ENCODE measurements at regions not wholly inside any gene's neighbourhood (a gene's known extent, or its start where the extent isn't known, plus 50 kb on each side); places are given as distances from the start of the nearest gene placed in this dataset.

- Histone ChIP-seq H3K4me3 (ENCODE audit: low read depth, low read length) (no peak overlapping the region), H3K9me3 (ENCODE audit: control insufficient read depth, insufficient read depth, low read length) (no peaks in the 10 kb centered on the region), H3K4me1 (ENCODE audit: control insufficient read depth, insufficient read depth, low read length) (no peaks in the 10 kb centered on the region), H3K36me3 (ENCODE audit: control insufficient read depth, insufficient read depth, low read length) (no peaks in the 10 kb centered on the region), H3K27ac (ENCODE audit: low read depth, low read length) (no peak overlapping the region), H3K27me3 (ENCODE audit: control insufficient read depth, insufficient read depth, low read length) (no peaks in the 10 kb centered on the region)
- no CpG with 5 or more reads among the region's 1 CpG for WGBS (ENCODE audit: insufficient coverage)
- no peak for DNase-seq (ENCODE audit: low read depth in 4 of 6, low spot score in 6 of 6)
These were observed 178.4 kb downstream of the MTX2 start for GRCh38 chr2:176447616-176448015.

- H3K9me3 ChIP-seq (ENCODE audit: control insufficient read depth, insufficient read depth, low read length): no peaks in the 10 kb centered on the region
- no peak overlapping the region for H3K27ac ChIP-seq (ENCODE audit: low read depth, low read length)
- no peak overlapping the region for H3K4me3 ChIP-seq (ENCODE audit: low read depth, low read length)
- H3K36me3 ChIP-seq (ENCODE audit: control insufficient read depth, insufficient read depth, low read length): no peaks in the 10 kb centered on the region
- no peaks in the 10 kb centered on the region for H3K4me1 ChIP-seq (ENCODE audit: control insufficient read depth, insufficient read depth, low read length)
- 20% methylated on average over 1 of the region's 3 CpGs for WGBS (ENCODE audit: insufficient coverage)
- no peaks in the 10 kb centered on the region for H3K27me3 ChIP-seq (ENCODE audit: control insufficient read depth, insufficient read depth, low read length)
- DNase-seq (ENCODE audit: low read depth in 4 of 6, low spot score in 6 of 6): no peak
These were observed 180.6 kb downstream of the MTX2 start for GRCh38 chr2:176449852-176450251.

GRCh38 chr2:176453784-176454183 lies 184.5 kb downstream of the MTX2 start:
- Histone ChIP-seq H3K27ac (ENCODE audit: low read depth, low read length) (no peak overlapping the region), H3K27me3 (ENCODE audit: control insufficient read depth, insufficient read depth, low read length) (no peaks in the 10 kb centered on the region), H3K36me3 (ENCODE audit: control insufficient read depth, insufficient read depth, low read length) (no peaks in the 10 kb centered on the region), H3K9me3 (ENCODE audit: control insufficient read depth, insufficient read depth, low read length) (no peaks in the 10 kb centered on the region), H3K4me1 (ENCODE audit: control insufficient read depth, insufficient read depth, low read length) (peaks cover 6% of the 10 kb centered on the region), H3K4me3 (ENCODE audit: low read depth, low read length) (no peak overlapping the region)
- no CpG with 5 or more reads among the region's 2 CpGs for WGBS (ENCODE audit: insufficient coverage)
- DNase-seq (ENCODE audit: low read depth in 4 of 6, low spot score in 6 of 6): no peak

GRCh38 chr2:176454893-176455815 lies 185.9 kb downstream of the MTX2 start:
- H3K4me3 ChIP-seq (ENCODE audit: low read depth, low read length): no peak overlapping the region
- H3K4me1 ChIP-seq (ENCODE audit: control insufficient read depth, insufficient read depth, low read length): peaks cover 6% of the 10 kb centered on the region
- DNase-seq (ENCODE audit: low read depth in 4 of 6, low spot score in 6 of 6): peak; percentile 62 to 96 (median 82)
- H3K9me3 ChIP-seq (ENCODE audit: control insufficient read depth, insufficient read depth, low read length): no peaks in the 10 kb centered on the region
- no peaks in the 10 kb centered on the region for H3K36me3 ChIP-seq (ENCODE audit: control insufficient read depth, insufficient read depth, low read length)
- WGBS (ENCODE audit: insufficient coverage): 3% methylated on average over 4 of the region's 11 CpGs
- H3K27ac ChIP-seq (ENCODE audit: low read depth, low read length): no peak overlapping the region
- no peaks in the 10 kb centered on the region for H3K27me3 ChIP-seq (ENCODE audit: control insufficient read depth, insufficient read depth, low read length)

- Histone ChIP-seq H3K4me3 (ENCODE audit: low read depth, low read length) (no peak overlapping the region), H3K27ac (ENCODE audit: low read depth, low read length) (no peak overlapping the region), H3K27me3 (ENCODE audit: control insufficient read depth, insufficient read depth, low read length) (no peaks in the 10 kb centered on the region), H3K9me3 (ENCODE audit: control insufficient read depth, insufficient read depth, low read length) (no peaks in the 10 kb centered on the region), H3K36me3 (ENCODE audit: control insufficient read depth, insufficient read depth, low read length) (no peaks in the 10 kb centered on the region), H3K4me1 (ENCODE audit: control insufficient read depth, insufficient read depth, low read length) (peaks cover 6% of the 10 kb centered on the region)
- peak in 2 of 6 donors; percentile 65 to 90 for DNase-seq (ENCODE audit: low read depth in 4 of 6, low spot score in 6 of 6)
- no CpG with 5 or more reads among the region's 3 CpGs for WGBS (ENCODE audit: insufficient coverage)
These were observed 186.6 kb downstream of the MTX2 start for GRCh38 chr2:176455816-176456291.

- no peaks in the 10 kb centered on the region for H3K27me3 ChIP-seq (ENCODE audit: control insufficient read depth, insufficient read depth, low read length)
- H3K4me1 ChIP-seq (ENCODE audit: control insufficient read depth, insufficient read depth, low read length): peaks cover 6% of the 10 kb centered on the region
- no CpG with 5 or more reads among the region's 1 CpG for WGBS (ENCODE audit: insufficient coverage)
- H3K4me3 ChIP-seq (ENCODE audit: low read depth, low read length): no peak overlapping the region
- H3K9me3 ChIP-seq (ENCODE audit: control insufficient read depth, insufficient read depth, low read length): no peaks in the 10 kb centered on the region
- DNase-seq (ENCODE audit: low read depth in 4 of 6, low spot score in 6 of 6): no peak
- H3K27ac ChIP-seq (ENCODE audit: low read depth, low read length): no peak overlapping the region
- no peaks in the 10 kb centered on the region for H3K36me3 ChIP-seq (ENCODE audit: control insufficient read depth, insufficient read depth, low read length)
These were observed 188.2 kb downstream of the MTX2 start for GRCh38 chr2:176457481-176457880.

- no peak for DNase-seq (ENCODE audit: low read depth in 4 of 6, low spot score in 6 of 6)
- no peak overlapping the region for H3K27ac ChIP-seq (ENCODE audit: low read depth, low read length)
- H3K27me3 ChIP-seq (ENCODE audit: control insufficient read depth, insufficient read depth, low read length): no peaks in the 10 kb centered on the region
- no CpG with 5 or more reads among the region's 5 CpGs for WGBS (ENCODE audit: insufficient coverage)
- no peaks in the 10 kb centered on the region for H3K36me3 ChIP-seq (ENCODE audit: control insufficient read depth, insufficient read depth, low read length)
- H3K4me1 ChIP-seq (ENCODE audit: control insufficient read depth, insufficient read depth, low read length): no peaks in the 10 kb centered on the region
- no peaks in the 10 kb centered on the region for H3K9me3 ChIP-seq (ENCODE audit: control insufficient read depth, insufficient read depth, low read length)
- no peak overlapping the region for H3K4me3 ChIP-seq (ENCODE audit: low read depth, low read length)
These were observed 192.0 kb downstream of the MTX2 start for GRCh38 chr2:176461098-176461808.

- DNase-seq (ENCODE audit: low read depth in 4 of 6, low spot score in 6 of 6): no peak
- Histone ChIP-seq H3K27ac (ENCODE audit: low read depth, low read length) (no peak overlapping the region), H3K9me3 (ENCODE audit: control insufficient read depth, insufficient read depth, low read length) (no peaks in the 10 kb centered on the region), H3K27me3 (ENCODE audit: control insufficient read depth, insufficient read depth, low read length) (no peaks in the 10 kb centered on the region), H3K4me1 (ENCODE audit: control insufficient read depth, insufficient read depth, low read length) (no peaks in the 10 kb centered on the region), H3K4me3 (ENCODE audit: low read depth, low read length) (no peak overlapping the region), H3K36me3 (ENCODE audit: control insufficient read depth, insufficient read depth, low read length) (no peaks in the 10 kb centered on the region)
- WGBS (ENCODE audit: insufficient coverage): 68% methylated on average over 2 of the region's 5 CpGs
These were observed 192.8 kb downstream of the MTX2 start for GRCh38 chr2:176461809-176462670.

- Histone ChIP-seq H3K36me3 (ENCODE audit: control insufficient read depth, insufficient read depth, low read length) (no peaks in the 10 kb centered on the region), H3K27ac (ENCODE audit: low read depth, low read length) (no peak overlapping the region), H3K4me3 (ENCODE audit: low read depth, low read length) (no peak overlapping the region), H3K27me3 (ENCODE audit: control insufficient read depth, insufficient read depth, low read length) (no peaks in the 10 kb centered on the region), H3K9me3 (ENCODE audit: control insufficient read depth, insufficient read depth, low read length) (no peaks in the 10 kb centered on the region), H3K4me1 (ENCODE audit: control insufficient read depth, insufficient read depth, low read length) (no peaks in the 10 kb centered on the region)
- DNase-seq (ENCODE audit: low read depth in 4 of 6, low spot score in 6 of 6): peak in 1 of 6 donors; percentile 16
- WGBS (ENCODE audit: insufficient coverage): no CpG with 5 or more reads among the region's 3 CpGs
These were observed 194.3 kb downstream of the MTX2 start for GRCh38 chr2:176463546-176463945.
